ENCODE measurements at regions not wholly inside any gene's neighbourhood (a gene's known extent, or its start where the extent isn't known, plus 50 kb on each side); places are given as distances from the start of the nearest gene placed in this dataset.
"Not testable (repeated sequence)": the region's sequence is repeated elsewhere in the genome, so short reads cannot be mapped to it uniquely, and the experiment has no call there.

DNA sequence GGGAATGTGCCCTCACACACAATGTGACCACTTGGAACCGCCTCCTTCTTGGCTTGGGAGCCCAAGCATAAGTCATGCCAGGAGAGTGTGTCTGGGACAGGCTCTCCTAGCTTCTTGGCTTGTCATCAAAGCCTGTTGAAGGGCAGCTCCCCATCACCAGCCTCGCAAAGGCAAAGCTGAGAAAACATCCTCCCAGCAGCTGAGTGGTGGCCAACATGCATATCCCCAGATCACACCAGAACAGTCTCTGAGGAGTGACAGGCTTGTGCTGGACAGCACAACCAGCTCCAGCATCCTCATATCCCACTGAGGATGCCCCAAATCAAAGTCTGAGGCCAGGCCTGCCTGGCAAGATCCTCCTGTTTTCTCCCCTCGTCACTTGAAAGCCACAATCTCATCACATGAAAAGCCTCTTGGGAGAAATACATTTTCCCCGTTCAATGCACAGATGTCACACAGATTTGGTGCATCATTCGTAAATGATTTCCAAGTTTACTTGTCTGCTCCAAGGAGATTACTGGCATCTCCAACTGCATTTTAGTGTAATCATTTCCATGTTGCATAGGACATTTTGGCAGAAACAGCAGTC lies 269.3 kb downstream of the TTC32 start:
- no peaks in the 10 kb centered on the region for H3K4me1 Mint-ChIP-seq
- no peak overlapping the region for H3K27ac Mint-ChIP-seq
- H3K9me3 Mint-ChIP-seq: peaks cover 5 to 7% of the 10 kb centered on the region in 2 donors
- no peaks in the 10 kb centered on the region for H3K36me3 Mint-ChIP-seq
- H3K4me3 Mint-ChIP-seq: no peak overlapping the region
- ATAC-seq (replicated peaks) (no peak), DNase-seq (no peak)
- H3K27me3 Mint-ChIP-seq: peaks cover 6 to 7% of the 10 kb centered on the region in 2 donors

DNA sequence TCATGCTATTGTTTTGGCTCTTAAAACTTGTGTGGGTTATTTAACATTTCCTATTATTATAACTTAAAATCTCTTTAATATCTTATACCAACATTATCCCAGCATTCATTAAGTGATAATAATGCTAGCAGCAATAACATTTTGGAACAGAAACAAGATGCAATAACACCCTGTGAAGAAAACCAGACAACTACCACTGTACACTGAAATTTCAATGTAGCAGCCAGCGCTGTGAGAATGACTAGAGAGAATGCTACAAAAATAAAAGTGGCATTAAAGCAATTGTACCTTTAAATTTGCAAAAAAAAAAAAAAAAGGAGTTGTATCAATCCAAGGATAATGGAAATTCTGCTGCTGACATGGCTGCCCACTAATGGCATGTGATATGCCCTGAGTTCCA lies 269.9 kb downstream of the TTC32 start:
- Mint-ChIP-seq H3K9me3 (peaks cover 9 to 12% of the 10 kb centered on the region in 2 donors), H3K4me1 (no peaks in the 10 kb centered on the region), H3K27ac (no peak overlapping the region), H3K27me3 (peaks cover 6 to 7% of the 10 kb centered on the region in 2 donors), H3K36me3 (no peaks in the 10 kb centered on the region), H3K4me3 (no peak overlapping the region)
- DNase-seq: no peak
- no peak for ATAC-seq (replicated peaks)

DNA sequence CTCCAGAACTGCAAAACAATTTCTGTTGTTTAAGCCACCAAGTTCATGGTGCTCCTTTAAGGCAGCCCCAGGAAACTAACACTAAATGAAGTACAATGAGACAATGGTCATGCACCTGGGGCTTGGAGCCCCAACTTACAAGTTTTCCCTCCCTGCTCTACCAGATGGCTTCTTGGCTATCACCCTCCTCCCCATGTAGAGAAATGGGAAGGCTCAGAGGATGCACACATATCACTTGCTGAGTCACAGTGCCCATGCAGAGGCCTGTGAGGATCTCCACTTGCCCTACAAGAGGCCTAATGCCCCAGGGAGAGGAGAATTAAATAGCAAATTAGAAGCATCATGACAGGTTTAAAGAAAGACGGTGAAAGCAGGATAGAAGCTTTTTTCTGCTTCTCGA lies 270.9 kb downstream of the TTC32 start:
- Mint-ChIP-seq H3K36me3 (no peaks in the 10 kb centered on the region), H3K27me3 (no peaks in the 10 kb centered on the region), H3K27ac (no peak overlapping the region), H3K4me3 (no peak overlapping the region), H3K9me3 (peaks cover 15 to 19% of the 10 kb centered on the region in 2 donors), H3K4me1 (no peaks in the 10 kb centered on the region)
- DNase-seq: no peak
- no peak for ATAC-seq (replicated peaks)

DNA sequence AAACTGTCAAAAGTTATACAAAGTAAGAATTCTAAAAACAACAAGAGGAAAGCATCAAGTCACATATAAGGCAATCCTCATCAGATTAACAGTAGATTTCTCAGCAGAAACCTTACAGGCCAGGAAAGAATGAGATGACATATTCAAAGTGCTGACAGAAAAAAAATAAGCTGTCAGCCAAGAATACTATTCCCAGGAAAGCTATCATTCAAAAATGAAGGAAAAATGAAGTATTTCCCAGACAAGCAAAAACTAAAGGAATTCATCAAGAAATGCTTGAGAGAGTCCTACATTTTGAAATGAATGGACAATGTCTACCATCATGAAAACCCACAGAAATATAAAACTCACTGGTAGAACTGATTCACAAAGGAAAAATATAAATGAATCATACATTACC lies 268.9 kb upstream of the OSR1 start:
- no peak overlapping the region for H3K4me3 Mint-ChIP-seq
- ATAC-seq (replicated peaks): no peak
- DNase-seq: no peak
- H3K9me3 Mint-ChIP-seq: peaks cover 14 to 16% of the 10 kb centered on the region in 2 donors
- H3K27me3 Mint-ChIP-seq: no peaks in the 10 kb centered on the region
- no peak overlapping the region for H3K27ac Mint-ChIP-seq
- no peaks in the 10 kb centered on the region for H3K4me1 Mint-ChIP-seq
- no peaks in the 10 kb centered on the region for H3K36me3 Mint-ChIP-seq

DNA sequence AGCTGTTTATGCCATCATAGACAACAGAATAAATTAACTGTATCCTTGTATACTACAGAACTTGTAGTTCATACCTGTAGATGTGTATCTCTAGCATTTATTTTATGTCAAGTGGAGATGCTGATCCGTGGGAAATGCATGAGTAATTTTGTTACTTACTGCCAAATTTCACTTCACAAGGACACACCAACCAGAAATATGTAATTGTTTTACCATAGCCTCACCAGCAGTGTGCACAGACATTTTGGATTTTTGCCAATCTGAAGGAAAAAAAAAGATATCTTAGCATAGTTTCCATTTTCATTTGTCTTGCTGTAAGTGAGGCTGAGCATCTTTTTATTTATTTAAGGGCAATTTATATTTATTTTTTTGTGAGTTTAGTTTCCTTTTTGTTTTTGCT lies 265.1 kb upstream of the OSR1 start:
- Mint-ChIP-seq H3K27me3 (no peaks in the 10 kb centered on the region), H3K27ac (no peak overlapping the region), H3K4me3 (no peak overlapping the region), H3K9me3 (peaks cover 15 to 22% of the 10 kb centered on the region in 2 donors), H3K36me3 (no peaks in the 10 kb centered on the region), H3K4me1 (no peaks in the 10 kb centered on the region)
- ATAC-seq (replicated peaks): no peak
- no peak for DNase-seq

DNA sequence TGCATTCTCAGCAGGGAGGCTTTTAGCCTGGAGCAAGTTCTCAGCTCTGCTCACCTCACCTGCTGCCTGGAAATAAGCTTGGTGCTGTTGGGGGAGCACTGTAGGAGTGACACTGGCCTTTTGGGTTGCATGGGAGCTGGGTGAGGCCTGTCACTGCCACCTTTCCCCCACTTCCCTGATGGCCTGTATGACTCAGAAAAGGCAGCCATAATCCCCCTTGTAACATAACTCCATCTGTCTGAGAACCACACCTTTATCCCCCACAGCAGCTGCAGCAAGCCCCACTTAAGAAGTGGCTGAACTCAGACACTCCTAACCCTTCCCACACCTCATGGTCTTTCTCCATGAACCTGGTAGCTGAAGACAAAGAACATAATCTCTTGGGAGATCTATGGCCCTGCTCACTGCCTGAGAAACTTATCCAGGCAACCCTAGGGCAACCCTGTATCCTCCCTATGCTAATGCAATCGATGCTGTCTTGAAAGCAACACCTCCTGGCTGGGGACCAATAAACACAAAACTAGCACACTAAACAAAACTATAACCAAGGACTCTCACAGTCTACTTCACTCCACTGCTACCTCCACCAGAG lies 258.9 kb upstream of the OSR1 start:
- no peak for ATAC-seq (replicated peaks)
- H3K36me3 Mint-ChIP-seq: peaks cover 0 to 3% of the 10 kb centered on the region in 2 donors
- peaks cover 5% of the 10 kb centered on the region in 2 donors for H3K27me3 Mint-ChIP-seq
- H3K9me3 Mint-ChIP-seq: peaks cover 22 to 26% of the 10 kb centered on the region in 2 donors
- DNase-seq: no peak
- no peak overlapping the region for H3K4me3 Mint-ChIP-seq
- H3K4me1 Mint-ChIP-seq: no peaks in the 10 kb centered on the region
- H3K27ac Mint-ChIP-seq: no peak overlapping the region

DNA sequence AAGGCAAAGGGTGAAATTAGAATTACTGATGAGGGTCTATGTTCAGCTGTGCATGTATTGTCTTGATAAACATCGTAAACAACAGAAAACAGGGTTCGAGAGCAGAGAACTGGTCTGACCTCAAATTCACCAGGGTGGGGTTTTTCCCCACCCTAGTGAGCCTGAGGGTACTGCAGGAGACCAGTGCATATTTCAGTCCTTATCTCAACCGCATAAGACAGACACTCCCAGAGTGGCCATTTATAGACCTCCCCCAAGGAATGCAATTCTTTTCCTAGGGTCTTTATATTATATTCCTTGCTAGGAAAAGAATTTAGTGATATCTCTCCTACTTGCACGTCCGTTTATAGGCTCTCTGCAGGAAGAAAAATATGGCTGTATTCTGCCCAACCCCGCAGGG lies 257.0 kb upstream of the OSR1 start:
- H3K9me3 Mint-ChIP-seq: peaks cover 19 to 23% of the 10 kb centered on the region in 2 donors
- not testable (repeated sequence) for H3K27me3 Mint-ChIP-seq; DNase-seq; H3K27ac Mint-ChIP-seq; H3K4me3 Mint-ChIP-seq; H3K4me1 Mint-ChIP-seq; H3K36me3 Mint-ChIP-seq; ATAC-seq (replicated peaks)

DNA sequence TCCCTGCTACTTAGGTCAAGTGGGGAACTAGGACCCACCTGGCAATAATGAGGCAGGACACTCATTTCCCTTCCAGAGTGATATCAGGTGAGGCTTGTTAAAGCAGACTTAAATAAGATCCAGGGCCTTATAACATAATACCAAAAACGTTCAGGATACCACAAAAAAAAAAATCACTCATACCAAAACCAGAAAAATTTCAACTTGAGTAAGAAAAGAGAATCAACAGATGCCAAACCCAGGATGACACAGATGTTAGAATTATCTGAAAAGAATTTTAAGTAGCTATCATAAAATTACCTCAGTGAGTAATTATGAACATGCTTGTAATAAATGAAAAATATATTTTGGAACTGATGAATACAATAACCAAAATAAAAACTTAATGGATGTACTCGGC lies 255.6 kb upstream of the OSR1 start:
- H3K4me3 Mint-ChIP-seq: no peak overlapping the region
- no peaks in the 10 kb centered on the region for H3K4me1 Mint-ChIP-seq
- no peak overlapping the region for H3K27ac Mint-ChIP-seq
- DNase-seq (no peak), ATAC-seq (replicated peaks) (no peak)
- H3K27me3 Mint-ChIP-seq: peaks cover 5% of the 10 kb centered on the region in 2 donors
- H3K9me3 Mint-ChIP-seq: peaks cover 19 to 20% of the 10 kb centered on the region in 2 donors
- H3K36me3 Mint-ChIP-seq: peaks cover 0 to 3% of the 10 kb centered on the region in 2 donors

DNA sequence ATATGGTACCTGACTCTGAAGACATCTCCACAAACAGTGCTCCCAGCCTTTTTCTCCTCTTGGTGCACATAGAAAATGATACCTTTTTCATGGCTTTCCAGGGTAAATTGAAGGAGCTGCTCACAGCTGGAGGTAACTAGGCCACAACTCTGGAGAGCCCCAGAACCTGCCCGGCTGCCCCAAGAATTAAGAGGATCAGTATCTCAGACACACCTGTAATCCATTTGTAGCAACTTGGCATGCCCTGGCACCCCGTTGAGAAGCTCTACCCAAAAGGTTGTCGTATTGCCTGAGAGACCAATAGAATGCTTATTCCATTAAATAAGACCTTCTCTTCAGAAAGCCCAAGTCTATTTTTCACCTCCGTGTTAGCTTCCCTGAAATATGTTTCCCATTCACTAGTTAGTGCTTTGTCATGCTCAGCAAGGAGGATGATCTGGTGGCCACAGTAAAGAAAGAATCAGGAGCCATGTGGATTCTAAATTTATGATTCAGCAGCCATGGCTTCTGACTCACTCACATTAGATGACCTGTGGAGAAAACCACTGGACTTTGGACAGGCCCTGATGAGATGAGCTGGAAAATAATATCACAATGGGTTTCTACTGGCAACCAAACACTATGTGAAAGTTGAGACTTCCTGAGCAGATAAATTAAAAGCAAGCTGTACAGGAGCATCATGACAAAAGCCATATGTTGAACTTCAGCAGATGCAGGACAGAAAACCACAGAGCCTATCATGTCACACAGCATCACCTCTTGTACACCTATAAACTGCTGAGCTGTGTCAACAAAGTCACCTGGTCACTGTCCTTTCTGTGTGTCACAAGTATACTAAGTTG lies 253.3 kb upstream of the OSR1 start:
- ATAC-seq (replicated peaks) (no peak), DNase-seq (no peak)
- Mint-ChIP-seq H3K27me3 (no peaks in the 10 kb centered on the region), H3K36me3 (no peaks in the 10 kb centered on the region), H3K9me3 (peaks cover 11 to 12% of the 10 kb centered on the region in 2 donors), H3K4me3 (no peak overlapping the region), H3K4me1 (no peaks in the 10 kb centered on the region), H3K27ac (no peak overlapping the region)

DNA sequence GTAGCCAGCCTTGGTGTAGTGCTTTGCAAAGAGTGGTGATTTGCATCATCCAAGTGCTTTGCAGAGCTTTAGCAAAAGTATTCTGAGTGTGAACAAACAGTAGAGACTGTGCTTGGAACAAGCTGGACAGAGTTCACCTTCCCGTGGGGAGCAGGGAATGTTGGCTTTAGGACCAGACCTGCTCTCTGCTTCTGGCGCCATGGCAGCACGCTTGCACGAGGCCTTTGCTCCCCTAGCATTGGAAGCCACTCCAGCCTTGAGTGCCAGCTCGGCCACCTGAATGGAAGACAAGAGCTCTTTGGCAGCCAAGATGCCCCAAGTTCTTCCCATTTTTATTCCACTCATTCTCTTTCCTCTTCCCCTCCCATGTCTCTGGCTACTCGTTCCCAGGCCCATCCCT lies 250.8 kb upstream of the OSR1 start:
- no peaks in the 10 kb centered on the region for H3K36me3 Mint-ChIP-seq
- no peaks in the 10 kb centered on the region for H3K27me3 Mint-ChIP-seq
- H3K27ac Mint-ChIP-seq: no peak overlapping the region
- H3K4me1 Mint-ChIP-seq: no peaks in the 10 kb centered on the region
- no peak overlapping the region for H3K4me3 Mint-ChIP-seq
- H3K9me3 Mint-ChIP-seq: peaks cover under 1 to 4% of the 10 kb centered on the region in 2 donors
- no peak for ATAC-seq (replicated peaks)
- DNase-seq: no peak

DNA sequence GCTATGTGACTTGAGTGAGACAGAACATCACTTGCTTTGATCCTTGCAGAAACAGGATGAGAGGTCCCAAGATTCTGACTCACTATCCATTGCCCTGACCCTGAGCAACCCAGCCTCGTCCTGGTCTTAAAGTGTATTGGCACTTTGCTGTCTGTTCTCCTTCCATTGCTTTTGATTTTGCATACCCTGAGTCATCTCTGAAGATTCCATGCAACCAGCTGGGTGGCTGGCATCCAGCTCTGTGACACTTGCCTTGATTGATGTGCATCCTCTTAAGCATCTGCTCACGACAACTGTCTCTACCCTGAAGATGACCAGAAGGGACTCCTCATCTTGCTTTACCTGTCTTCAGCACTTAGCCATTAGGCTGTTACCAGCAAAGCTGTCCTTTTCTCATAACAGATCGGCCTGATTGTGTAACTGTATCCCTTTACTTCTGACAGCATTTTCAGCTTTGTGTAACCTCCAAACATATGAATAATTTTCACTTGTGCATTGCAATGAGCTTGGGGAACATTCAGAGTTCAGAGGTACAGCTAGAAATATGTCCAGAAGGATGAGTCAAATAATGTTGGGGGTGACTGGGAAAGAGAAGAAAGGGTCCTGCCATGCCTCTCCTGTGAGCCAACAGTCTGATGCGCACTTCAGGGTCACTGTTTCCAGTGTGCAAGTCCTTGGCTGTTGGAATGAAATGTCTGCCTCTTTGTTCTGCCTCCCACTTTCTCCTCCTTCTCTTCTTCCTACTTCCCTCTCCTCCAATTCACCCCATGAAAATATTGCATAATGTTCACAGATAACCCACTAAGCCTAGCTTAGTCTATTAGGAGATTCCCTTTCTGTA lies 249.7 kb upstream of the OSR1 start:
- Mint-ChIP-seq H3K4me3 (no peak overlapping the region), H3K9me3 (peaks cover 2 to 3% of the 10 kb centered on the region in 2 donors), H3K27ac (no peak overlapping the region), H3K36me3 (no peaks in the 10 kb centered on the region), H3K27me3 (no peaks in the 10 kb centered on the region), H3K4me1 (no peaks in the 10 kb centered on the region)
- DNase-seq (no peak), ATAC-seq (replicated peaks) (no peak)

DNA sequence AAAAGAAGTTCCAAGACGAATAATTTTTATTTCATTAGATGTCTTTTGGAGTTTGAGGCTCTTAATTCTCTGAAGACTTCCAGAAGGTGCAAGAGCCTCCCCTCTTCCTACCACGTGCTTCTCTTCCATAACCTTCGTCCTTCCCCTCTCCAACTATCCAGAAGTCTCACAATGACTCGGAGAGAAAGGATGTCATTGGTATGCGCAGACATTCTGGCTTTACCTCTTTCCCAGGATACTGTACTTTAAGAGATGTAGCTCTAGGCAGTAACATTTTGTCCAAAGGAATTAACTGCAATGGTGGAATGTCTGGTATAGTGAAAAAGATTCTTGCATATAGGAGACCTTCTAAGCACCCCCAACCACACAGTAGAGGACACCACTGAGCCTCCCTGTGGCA lies 249.0 kb upstream of the OSR1 start:
- Mint-ChIP-seq H3K4me1 (no peaks in the 10 kb centered on the region), H3K27me3 (no peaks in the 10 kb centered on the region), H3K36me3 (no peaks in the 10 kb centered on the region), H3K4me3 (no peak overlapping the region), H3K27ac (no peak overlapping the region), H3K9me3 (peaks cover 5 to 7% of the 10 kb centered on the region in 2 donors)
- DNase-seq (no peak), ATAC-seq (replicated peaks) (no peak)

DNA sequence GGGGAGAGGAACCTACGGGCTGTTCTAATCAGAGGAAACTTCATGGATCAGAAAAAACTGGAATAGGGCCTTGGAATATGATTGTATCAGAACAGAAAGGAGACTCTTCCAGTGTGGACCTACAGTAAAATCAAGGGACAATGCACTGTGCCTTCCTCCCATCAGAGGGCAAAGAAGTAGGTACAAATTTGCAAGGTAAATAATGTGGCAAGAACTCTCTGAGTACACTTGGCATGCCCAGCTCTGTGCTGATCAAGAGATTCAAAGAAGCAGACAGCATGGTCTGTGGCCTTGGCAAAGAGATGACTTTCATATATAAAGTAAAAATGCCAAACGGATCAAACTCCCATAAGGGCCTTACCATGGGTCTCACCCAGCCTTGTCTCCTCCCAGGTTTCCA lies 242.6 kb upstream of the OSR1 start:
- Mint-ChIP-seq H3K27me3 (no peaks in the 10 kb centered on the region), H3K4me1 (no peaks in the 10 kb centered on the region), H3K36me3 (no peaks in the 10 kb centered on the region), H3K9me3 (peaks cover 5 to 7% of the 10 kb centered on the region in 2 donors), H3K4me3 (no peak overlapping the region), H3K27ac (no peak overlapping the region)
- DNase-seq (no peak), ATAC-seq (replicated peaks) (no peak)

DNA sequence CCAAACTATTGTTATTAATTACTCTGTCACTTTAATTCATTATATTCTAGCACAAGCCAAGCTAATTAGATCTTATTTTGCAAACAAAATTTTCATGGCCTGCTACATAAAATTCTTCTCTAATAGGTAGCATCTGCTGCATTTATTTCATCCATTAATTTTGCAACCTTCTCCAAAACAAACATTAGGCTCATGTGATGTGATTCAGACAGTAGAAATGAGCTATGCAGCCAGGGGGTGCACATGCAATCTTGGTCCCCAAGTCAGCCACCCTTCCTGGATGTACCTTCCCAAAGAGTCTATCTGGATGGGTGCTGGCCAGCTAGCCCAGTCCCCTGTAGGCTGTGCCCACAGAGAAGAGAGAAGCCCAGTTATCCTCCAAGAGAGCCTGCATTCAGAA lies 242.1 kb upstream of the OSR1 start:
- no peaks in the 10 kb centered on the region for H3K4me1 Mint-ChIP-seq
- H3K27ac Mint-ChIP-seq: no peak overlapping the region
- H3K27me3 Mint-ChIP-seq: no peaks in the 10 kb centered on the region
- H3K9me3 Mint-ChIP-seq: peaks cover 5 to 7% of the 10 kb centered on the region in 2 donors
- DNase-seq (no peak), ATAC-seq (replicated peaks) (no peak)
- no peak overlapping the region for H3K4me3 Mint-ChIP-seq
- no peaks in the 10 kb centered on the region for H3K36me3 Mint-ChIP-seq

Data from stimulated activated naive B cell treated with anti-CD40 and anti-IgM and Interleukin-4, amounts not matched to agents 10 μg/mL and 1 μg/mL and 100 μg/mL, for 72 hours (primary cell).